ENCODE measurements at regions not wholly inside any gene's neighbourhood (a gene's known extent, or its start where the extent isn't known, plus 50 kb on each side); places are given as distances from the start of the nearest gene placed in this dataset.

- TF ChIP-seq TAF7 (optimal IDR thresholded peaks at IDR 0.05; ENCODE audit: borderline replicate concordance, low read depth, low read length) (no peak), EP300 (IDR thresholded peaks at IDR 0.05; ENCODE audit: borderline replicate concordance in 1 of 2, low read depth in 2 of 2, low read length in 2 of 2) (no peak), CREB1 (IDR thresholded peaks at IDR 0.05) (no peak), CTCF (IDR thresholded peaks at IDR 0.05; ENCODE audit: control extremely low read depth in 1 of 3, insufficient read depth in 1 of 3, low read depth in 1 of 3, low read length in 3 of 3) (no peak), SP2 (IDR thresholded peaks at IDR 0.05; ENCODE audit: low read length) (no peak), HDAC6 (IDR thresholded peaks at IDR 0.05; ENCODE audit: low read depth, low read length) (no peak), ZNF274 (IDR thresholded peaks at IDR 0.05; ENCODE audit: borderline replicate concordance, extremely low read depth, low read length) (no peak)
These were observed 133.0 kb upstream of the DOK5 start (continued) for GRCh38 chr20:54342258-54342920.

Data from H1 (cell line).